Suppressor macrophage treated with lipopolysaccharide for 4 hours (primary cell): ENCODE measurements at regions not wholly inside any gene's neighbourhood (a gene's known extent, or its start where the extent isn't known, plus 50 kb on each side); places are given as distances from the start of the nearest gene placed in this dataset.

Experiments used
- DNase-seq: peaks from one replicate; pipeline ENCODE4 v3.0.0-alpha.2; 2020

- DNase-seq = no peak
These were observed 92.3 kb downstream of the BOD1 start for GRCh38 chr5:173524136-173524535.

GRCh38 chr5:173523388-173523787, 93.1 kb downstream of the BOD1 start:
- DNase-seq = no peak

GRCh38 chr5:173522518-173522917, 93.9 kb downstream of the BOD1 start:
- DNase-seq = no peak

- DNase-seq = no peak
These were observed 97.6 kb downstream of the BOD1 start for GRCh38 chr5:173518856-173519255.

- DNase-seq = no peak
These were observed 98.8 kb downstream of the BOD1 start for GRCh38 chr5:173517648-173518047.

GRCh38 chr5:173515526-173515925, 100.9 kb downstream of the BOD1 start:
- no peak for DNase-seq

DNA sequence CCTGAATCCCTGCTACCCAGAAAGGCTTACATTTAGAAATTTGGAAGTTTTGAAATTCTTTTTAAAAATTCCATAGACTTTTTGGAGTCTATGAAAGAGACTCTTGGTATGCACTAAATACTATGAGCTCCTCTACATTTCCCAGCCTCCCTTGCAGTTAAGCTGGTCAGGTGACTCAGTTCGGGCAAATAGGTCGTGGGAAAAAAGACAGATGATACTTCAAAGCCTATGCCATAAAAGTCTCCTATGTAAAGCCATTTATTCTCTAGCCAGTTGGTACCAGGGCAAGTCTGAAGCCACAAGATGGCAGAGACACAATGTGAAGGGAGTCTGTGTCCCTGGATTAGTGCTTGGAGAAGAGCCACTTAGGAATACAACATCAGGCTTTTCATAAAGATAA, 101.8 kb downstream of the BOD1 start:
- no peak for DNase-seq

- no peak for DNase-seq
These were observed 102.9 kb downstream of the BOD1 start for GRCh38 chr5:173513521-173513991.

DNA sequence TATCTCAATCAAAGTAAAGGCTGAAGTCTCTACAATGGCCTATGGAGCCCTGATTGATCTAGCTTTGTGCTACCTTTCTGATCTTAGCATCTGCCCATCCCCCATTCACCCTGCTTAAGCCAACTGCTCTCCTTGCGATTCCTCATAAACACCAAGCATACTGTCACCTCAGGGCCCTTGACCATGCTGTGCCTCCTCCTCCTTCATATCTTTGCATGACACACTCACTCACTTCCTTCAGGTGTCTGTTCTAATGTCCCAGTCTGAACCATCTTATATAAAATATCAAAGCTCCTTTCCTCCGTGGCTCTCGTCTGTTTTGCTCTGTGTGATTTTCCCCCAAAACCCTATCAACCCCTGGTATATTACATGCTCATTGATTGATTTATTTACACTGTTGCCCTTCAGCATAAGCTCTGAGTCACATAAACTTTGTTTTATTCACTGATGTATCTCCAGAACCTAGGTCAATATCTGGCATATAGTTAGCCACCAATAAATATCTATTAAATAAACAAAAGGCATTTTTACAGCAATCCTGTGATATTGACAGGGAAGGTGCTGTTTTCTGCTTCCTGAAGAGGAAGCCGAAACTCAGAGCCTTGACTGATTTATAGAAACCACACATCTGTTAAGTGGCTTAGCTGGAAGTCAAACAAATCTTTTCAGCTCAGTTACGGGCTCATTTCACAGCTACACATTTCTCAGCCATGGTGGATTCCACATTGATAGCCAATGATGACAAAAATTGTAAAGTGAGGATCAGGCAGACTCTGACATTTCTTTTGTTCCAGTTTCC, 103.6 kb downstream of the BOD1 start:
- DNase-seq = no peak

DNA sequence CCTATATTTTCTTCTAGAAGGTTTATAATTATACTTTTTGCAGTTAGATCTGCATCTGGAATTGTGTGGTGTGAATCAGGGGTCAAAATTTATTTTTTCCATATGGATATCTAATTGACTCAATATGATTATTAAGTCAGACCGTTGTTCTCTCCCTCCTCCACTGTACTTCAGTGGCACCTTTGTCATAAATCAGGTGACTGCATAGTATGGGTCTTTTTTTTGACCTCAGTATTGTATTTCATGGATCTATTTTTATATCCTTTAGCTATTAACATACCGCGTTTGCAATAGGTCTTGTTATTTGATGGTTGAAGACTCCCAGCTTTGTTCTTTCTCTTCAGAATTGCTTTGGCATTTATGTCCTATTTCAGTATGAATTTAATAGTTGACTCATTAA, 107.4 kb downstream of the BOD1 start:
- DNase-seq = no peak

DNA sequence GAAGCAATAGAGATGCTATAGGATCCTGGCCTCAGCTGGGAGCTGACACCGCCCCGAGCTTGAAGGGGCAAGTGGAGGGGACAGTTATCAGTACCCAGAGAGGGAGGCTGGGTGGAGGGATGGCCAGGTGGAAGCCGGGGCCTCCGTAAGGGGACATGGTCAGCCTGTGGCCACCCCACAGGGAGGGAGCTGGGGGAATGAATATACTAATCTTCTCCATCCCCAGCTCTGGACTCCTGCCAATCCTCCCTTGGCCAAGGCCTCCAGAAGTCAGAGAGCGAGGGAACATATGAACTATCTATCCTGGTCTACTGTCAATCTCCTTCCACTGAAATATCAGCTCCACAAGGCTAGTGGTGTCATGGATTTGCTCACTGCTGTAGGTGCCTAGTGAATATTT, 109.3 kb downstream of the BOD1 start:
- no peak for DNase-seq

- DNase-seq = no peak
These were observed 110.8 kb downstream of the BOD1 start for GRCh38 chr5:173505634-173506033.

GRCh38 chr5:173501922-173502321, 114.5 kb downstream of the BOD1 start:
- no peak for DNase-seq

GRCh38 chr5:173501271-173501670, 115.2 kb downstream of the BOD1 start:
- no peak for DNase-seq

GRCh38 chr5:173500213-173500560, 116.3 kb downstream of the BOD1 start:
- no peak for DNase-seq

GRCh38 chr5:173499471-173500212, 116.8 kb downstream of the BOD1 start:
- DNase-seq = no peak

DNA sequence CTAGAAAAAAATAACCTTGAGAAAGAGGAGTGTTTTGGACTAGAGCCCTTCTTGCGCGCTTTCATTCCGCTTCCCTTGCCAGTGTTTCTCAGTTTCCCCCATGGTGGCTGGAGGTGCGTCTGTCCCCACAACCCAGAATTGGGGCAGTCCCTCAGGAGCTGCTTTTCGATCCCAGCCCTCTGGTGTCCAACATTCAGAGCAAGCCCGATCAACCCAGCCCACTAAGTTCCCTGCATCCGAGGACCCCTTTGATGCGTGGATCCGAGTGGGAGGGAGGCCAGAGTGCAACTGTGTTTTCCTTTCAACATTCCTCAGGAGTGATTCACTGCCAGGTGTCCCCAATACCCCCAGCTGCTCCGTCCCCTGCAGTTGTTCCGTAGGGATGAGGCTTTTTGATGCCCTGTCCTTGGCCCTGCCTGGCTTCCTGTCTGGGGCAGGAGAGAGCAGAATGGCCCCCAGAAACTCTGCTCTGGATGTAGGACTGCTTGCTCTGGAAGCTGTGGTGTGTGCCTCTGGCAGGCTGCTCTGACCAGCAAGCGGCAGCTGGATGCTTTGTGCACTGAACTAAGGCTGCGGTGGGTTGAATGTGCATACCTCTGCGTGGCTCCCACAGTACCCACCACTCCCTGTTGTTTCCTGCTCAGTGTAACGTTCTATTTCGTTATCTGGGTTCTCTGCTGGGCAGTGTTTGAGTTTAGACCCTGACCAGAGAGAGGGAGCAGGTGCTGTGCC, 117.5 kb downstream of the BOD1 start:
- no peak for DNase-seq

DNA sequence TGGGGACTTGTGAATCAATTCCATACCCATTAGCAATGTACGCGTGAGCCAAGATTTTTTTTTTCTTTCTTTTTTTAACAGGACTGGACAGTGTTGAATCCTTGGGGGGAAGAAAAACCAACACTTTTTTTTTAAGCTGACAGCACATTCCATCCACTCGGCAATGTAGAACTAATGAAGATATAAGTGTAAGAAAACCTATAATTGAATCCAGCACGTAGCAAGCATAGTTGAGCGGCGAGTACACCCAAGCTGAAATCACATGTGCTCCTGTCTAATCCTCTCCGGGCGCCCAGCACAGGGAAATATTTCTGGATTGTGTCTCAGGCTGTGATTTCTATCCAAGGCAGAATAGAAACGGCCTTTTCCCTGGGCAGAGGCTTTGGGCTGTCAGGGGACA, 118.2 kb downstream of the BOD1 start:
- no peak for DNase-seq

GRCh38 chr5:173497685-173498084, 118.8 kb downstream of the BOD1 start:
- no peak for DNase-seq

- no peak for DNase-seq
These were observed 119.6 kb downstream of the BOD1 start for GRCh38 chr5:173496883-173497255.

GRCh38 chr5:173496129-173496882, 120.1 kb downstream of the BOD1 start:
- no peak for DNase-seq

DNA sequence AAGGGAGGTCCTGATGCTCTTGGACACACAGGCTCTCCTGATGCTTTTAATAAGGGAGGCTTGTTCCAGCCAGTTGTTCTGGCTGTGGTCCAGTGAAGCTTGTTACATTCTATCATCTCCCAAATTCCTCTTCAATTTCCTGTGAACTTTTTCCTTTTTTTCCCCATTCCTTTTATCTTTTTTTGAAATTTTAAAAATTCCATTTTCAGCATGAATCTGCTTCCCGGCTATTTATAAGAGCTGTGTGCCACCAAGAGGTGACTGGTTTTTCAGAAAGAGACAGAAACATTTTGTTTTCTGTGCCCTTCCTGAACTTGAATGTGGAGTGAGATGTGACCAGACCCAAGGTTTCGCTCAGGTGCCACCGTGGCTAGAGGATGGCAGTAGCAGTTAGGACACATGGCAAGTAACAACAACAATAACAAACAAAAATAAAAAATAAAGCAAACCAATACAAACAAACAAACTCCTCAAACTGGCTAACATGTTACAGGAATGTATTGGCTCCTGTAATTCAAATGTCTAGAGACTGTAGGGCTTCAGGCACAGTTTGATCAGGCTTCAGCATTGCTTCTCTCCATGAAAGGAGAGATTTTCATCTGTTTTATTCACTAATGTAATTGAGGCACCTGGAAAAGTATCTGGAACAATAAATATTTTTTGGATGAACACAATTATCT, 121.1 kb downstream of the BOD1 start:
- no peak for DNase-seq
